ENCODE measurements at regions not wholly inside any gene's neighbourhood (a gene's known extent, or its start where the extent isn't known, plus 50 kb on each side); places are given as distances from the start of the nearest gene placed in this dataset.

- no peak for DNase-seq (ENCODE audit: extremely low spot score)
These were observed 462.2 kb upstream of the RARB start for GRCh38 chr3:24965706-24966385.

GRCh38 chr3:24968036-24968435, 460.0 kb upstream of the RARB start:
- Histone ChIP-seq H3K27ac (replicated peaks in 1 of 4) (no peak overlapping the region), H3K9me3 (no peaks in the 10 kb centered on the region), H3K27me3 (no peaks in the 10 kb centered on the region), H3K4me3 (no peak overlapping the region), H3K4me1 (peaks cover 0 to 22% (median 8%) of the 10 kb centered on the region in 4 donors), H3K36me3 (no peaks in the 10 kb centered on the region)
- DNase-seq (ENCODE audit: extremely low spot score), result no peak
- no peak for TF ChIP-seq POLR2A (IDR thresholded peaks at IDR 0.05; ENCODE audit: low read depth)
- no peak for TF ChIP-seq CTCF (IDR thresholded peaks at IDR 0.05)
- TF ChIP-seq POLR2AphosphoS5 (IDR thresholded peaks at IDR 0.05), result no peak
- TF ChIP-seq EP300 (IDR thresholded peaks at IDR 0.05), result no peak
- WGBS, result 96% methylated on average over 1 of the region's 1 CpG
- intact Hi-C loops (cut with DNase I), result loop anchor here (10.0 kb wide), 1 partner anchor 457 kb away; the partner anchor contains the start of gene RARB

More at GRCh38 chr3:24965706-24966385, 462.2 kb upstream of the RARB start:
- TF ChIP-seq CTCF (IDR thresholded peaks at IDR 0.05) (no peak), POLR2A (IDR thresholded peaks at IDR 0.05; ENCODE audit: low read depth) (no peak), EP300 (IDR thresholded peaks at IDR 0.05) (no peak), POLR2AphosphoS5 (IDR thresholded peaks at IDR 0.05) (no peak)
- H3K4me1 ChIP-seq, result peaks cover 0 to 22% (median 8%) of the 10 kb centered on the region in 4 donors
- intact Hi-C loops (cut with DNase I), result loop anchor here (10.0 kb wide), 1 partner anchor 459 kb away; the partner anchor contains the start of gene RARB
- no peaks in the 10 kb centered on the region for H3K27me3 ChIP-seq
- WGBS, result 60% methylated on average over 2 of the region's 2 CpGs
- peak overlapping the region in 1 of 4 donors; percentile 17 for H3K27ac ChIP-seq (replicated peaks in 1 of 4)
- H3K9me3 ChIP-seq, result no peaks in the 10 kb centered on the region
- H3K4me3 ChIP-seq, result no peak overlapping the region
- no peaks in the 10 kb centered on the region for H3K36me3 ChIP-seq

- no peak for DNase-seq (ENCODE audit: extremely low spot score)
- Histone ChIP-seq H3K4me3 (no peak overlapping the region), H3K4me1 (no peaks in the 10 kb centered on the region), H3K9me3 (no peaks in the 10 kb centered on the region), H3K27me3 (no peaks in the 10 kb centered on the region), H3K27ac (replicated peaks in 1 of 4) (no peak overlapping the region), H3K36me3 (no peaks in the 10 kb centered on the region)
- 84% methylated on average over 1 of the region's 1 CpG for WGBS
- TF ChIP-seq POLR2A (IDR thresholded peaks at IDR 0.05; ENCODE audit: low read depth) (no peak), EP300 (IDR thresholded peaks at IDR 0.05) (no peak), CTCF (IDR thresholded peaks at IDR 0.05) (no peak), POLR2AphosphoS5 (IDR thresholded peaks at IDR 0.05) (no peak)
- intact Hi-C loops (cut with DNase I), result no loop called here
These were observed 455.6 kb upstream of the RARB start for GRCh38 chr3:24972491-24972890.

DNA sequence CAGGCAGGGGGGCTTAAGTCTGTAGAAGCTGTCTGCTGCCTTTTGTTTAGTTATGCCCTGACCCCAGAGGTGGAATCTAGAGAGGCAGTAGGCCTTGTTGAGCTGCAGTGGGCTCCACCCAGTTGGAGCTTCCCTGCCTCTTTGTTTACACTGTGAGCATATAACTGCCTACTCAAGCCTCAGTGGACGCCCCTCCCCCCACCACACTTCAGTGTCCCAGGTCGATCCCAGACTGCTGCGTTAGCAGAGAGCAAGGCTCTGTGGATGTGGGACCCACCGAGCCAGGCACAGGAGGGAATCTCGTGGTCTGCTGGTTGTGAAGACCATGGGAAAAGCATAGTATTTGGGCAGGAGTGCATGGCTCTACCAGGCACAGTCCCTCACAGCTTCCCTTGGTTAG, 446.8 kb upstream of the RARB start:
- peaks cover 0 to 16% (median 11%) of the 10 kb centered on the region in 4 donors for H3K4me1 ChIP-seq
- no peak overlapping the region for H3K27ac ChIP-seq (replicated peaks in 1 of 4)
- H3K9me3 ChIP-seq, result no peaks in the 10 kb centered on the region
- intact Hi-C loops (cut with DNase I), result no loop called here
- DNase-seq (ENCODE audit: extremely low spot score), result no peak
- H3K36me3 ChIP-seq, result no peaks in the 10 kb centered on the region
- H3K4me3 ChIP-seq, result no peak overlapping the region
- H3K27me3 ChIP-seq, result no peaks in the 10 kb centered on the region
- WGBS, result 92% methylated on average over 4 of the region's 5 CpGs
- TF ChIP-seq CTCF (IDR thresholded peaks at IDR 0.05) (no peak), POLR2AphosphoS5 (IDR thresholded peaks at IDR 0.05) (no peak)

GRCh38 chr3:24981924-24982323, 446.1 kb upstream of the RARB start:
- H3K4me1 ChIP-seq, result peaks cover 0 to 16% (median 11%) of the 10 kb centered on the region in 4 donors
- H3K36me3 ChIP-seq, result no peaks in the 10 kb centered on the region
- H3K27me3 ChIP-seq, result no peaks in the 10 kb centered on the region
- H3K27ac ChIP-seq (replicated peaks in 1 of 4), result no peak overlapping the region
- H3K9me3 ChIP-seq, result no peaks in the 10 kb centered on the region
- intact Hi-C loops (cut with DNase I), result no loop called here
- TF ChIP-seq POLR2AphosphoS5 (IDR thresholded peaks at IDR 0.05) (no peak), POLR2A (IDR thresholded peaks at IDR 0.05; ENCODE audit: low read depth) (no peak), CTCF (IDR thresholded peaks at IDR 0.05) (no peak), EP300 (IDR thresholded peaks at IDR 0.05) (no peak)
- no peak for DNase-seq (ENCODE audit: extremely low spot score)
- H3K4me3 ChIP-seq, result no peak overlapping the region

All from esophagus muscularis mucosa (tissue), 4 donors.